Astrocyte of the spinal cord (primary cell): ENCODE measurements at regions not wholly inside any gene's neighbourhood (a gene's known extent, or its start where the extent isn't known, plus 50 kb on each side); places are given as distances from the start of the nearest gene placed in this dataset.

Source experiments
- DNase-seq: peaks from one replicate; pipeline ENCODE4 v3.0.0; 2011; ENCODE audit warnings: low read depth, low spot score
- H3K4me3 ChIP-seq: 2 replicates; pipeline ENCODE4 v1.5.1; 2011; ENCODE audit warnings: low read depth, mild to moderate bottlenecking, low read length, moderate library complexity
- CTCF ChIP-seq: IDR thresholded peaks from 2 replicates; pipeline ENCODE4 v1.5.1; 2012; ENCODE audit warnings: low read depth, mild to moderate bottlenecking, low read length, inconsistent platforms
- in situ Hi-C: cut with HindIII; loops from 2 replicates; pipeline ENCODE4 v1.10.0; 2017; ENCODE audit warnings: low sequenced_read_pairs

GRCh38 chr11:69926376-69927050 lies 107.3 kb upstream of the FGF3 start:
- in situ Hi-C loops = no loop called here
- TF ChIP-seq CTCF = no peak
- H3K4me3 ChIP-seq = no peak overlapping the region
- DNase-seq = no peak

GRCh38 chr11:69928121-69928520 lies 108.9 kb upstream of the FGF3 start:
- DNase-seq = no peak

GRCh38 chr11:69928975-69929374 lies 109.8 kb upstream of the FGF3 start:
- no peak for TF ChIP-seq CTCF
- DNase-seq = no peak
- no peak overlapping the region for H3K4me3 ChIP-seq
- in situ Hi-C loops = no loop called here

More at GRCh38 chr11:69928121-69928520, 108.9 kb upstream of the FGF3 start:
- H3K4me3 ChIP-seq = no peak overlapping the region
- no peak for TF ChIP-seq CTCF
- in situ Hi-C loops = no loop called here

- in situ Hi-C loops = no loop called here
These were observed 111.2 kb upstream of the FGF3 start for GRCh38 chr11:69930081-69931059.

GRCh38 chr11:69931060-69931910 lies 112.1 kb upstream of the FGF3 start:
- no peak for TF ChIP-seq CTCF
- H3K4me3 ChIP-seq = no peak overlapping the region
- DNase-seq = no peak
- in situ Hi-C loops = no loop called here

More at GRCh38 chr11:69930081-69931059, 111.2 kb upstream of the FGF3 start:
- DNase-seq = no peak
- no peak overlapping the region for H3K4me3 ChIP-seq
- no peak for TF ChIP-seq CTCF
